DND-41 (cell line): ENCODE measurements at regions not wholly inside any gene's neighbourhood (a gene's known extent, or its start where the extent isn't known, plus 50 kb on each side); places are given as distances from the start of the nearest gene placed in this dataset.

Source experiments
- ATAC-seq: fragments of 200-7000 bp; cut with Tn5 transposase; 3 replicates; pipeline ENCODE4 v1.9.1; 2021; ENCODE audit warnings: low read depth; ENCODE audit not compliant: insufficient read depth
- DNase-seq: peaks from one replicate; pipeline ENCODE4 v3.0.0-alpha.2; 2020
- H2AFZ ChIP-seq: 2 replicates; pipeline ENCODE4 v1.6.0; 2012; ENCODE audit warnings: low read depth, low read length
- H3K27ac ChIP-seq: 2 replicates; pipeline ENCODE4 v1.5.1; 2012; ENCODE audit warnings: low read length, inconsistent platforms
- H3K27me3 ChIP-seq: fragments of 200-600 bp; sonication (generic); 2 replicates; pipeline ENCODE4 v1.6.0; 2012; ENCODE audit warnings: low read length, mild to moderate bottlenecking, inconsistent platforms; ENCODE audit not compliant: insufficient read depth, poor library complexity
- H3K36me3 ChIP-seq: 2 replicates; pipeline ENCODE4 v1.5.1; 2012; ENCODE audit warnings: low read length, inconsistent platforms; ENCODE audit not compliant: insufficient read depth
- H3K4me1 ChIP-seq: 2 replicates; pipeline ENCODE4 v1.5.1; 2012; ENCODE audit warnings: mild to moderate bottlenecking, low read length; ENCODE audit not compliant: insufficient read depth
- H3K4me2 ChIP-seq: 2 replicates; pipeline ENCODE4 v1.6.0; 2012; ENCODE audit warnings: mild to moderate bottlenecking, moderate library complexity, low read length, inconsistent platforms; ENCODE audit not compliant: insufficient read depth
- H3K4me3 ChIP-seq, 2 experiments: fragments of 200-600 bp in 1 of 2; shearing (Covaris generic) in 1 of 2; 2 replicates each; pipeline ENCODE4 v1.5.1; 2012 to 2016; ENCODE audit warnings: inconsistent platforms in 2 of 2, low read length in 2 of 2, mild to moderate bottlenecking in 2 of 2, low read depth in 1 of 2, moderate library complexity in 1 of 2
- H3K79me2 ChIP-seq: 2 replicates; pipeline ENCODE4 v1.6.0; 2012; ENCODE audit warnings: low read length, inconsistent platforms; ENCODE audit not compliant: insufficient read depth
- H3K9ac ChIP-seq: 2 replicates; pipeline ENCODE4 v1.6.0; 2012; ENCODE audit warnings: low read depth, mild to moderate bottlenecking, inconsistent platforms, low read length, moderate library complexity
- H3K9me3 ChIP-seq: 2 replicates; pipeline ENCODE4 v1.5.1; 2012; ENCODE audit warnings: low read length, moderate library complexity, mild to moderate bottlenecking, inconsistent platforms; ENCODE audit not compliant: insufficient read depth, severe bottlenecking
- H4K20me1 ChIP-seq: 2 replicates; pipeline ENCODE4 v1.6.0; 2012; ENCODE audit warnings: low read length; ENCODE audit not compliant: insufficient read depth
- EZH2 ChIP-seq: IDR thresholded peaks from 3 replicates; pipeline ENCODE4 v1.6.1; 2012; ENCODE audit warnings: borderline replicate concordance, low read depth, mild to moderate bottlenecking, moderate library complexity, low read length, inconsistent platforms; ENCODE audit not compliant: severe bottlenecking
- TF ChIP-seq, protein P1 (sequence below): IDR thresholded peaks from 2 replicates; pipeline ENCODE4 v1.5.1; 2012; ENCODE audit warnings: borderline replicate concordance, low read length, moderate library complexity, mild to moderate bottlenecking; ENCODE audit not compliant: poor library complexity, severe bottlenecking; ENCODE audit errors: extremely low read depth

DNA sequence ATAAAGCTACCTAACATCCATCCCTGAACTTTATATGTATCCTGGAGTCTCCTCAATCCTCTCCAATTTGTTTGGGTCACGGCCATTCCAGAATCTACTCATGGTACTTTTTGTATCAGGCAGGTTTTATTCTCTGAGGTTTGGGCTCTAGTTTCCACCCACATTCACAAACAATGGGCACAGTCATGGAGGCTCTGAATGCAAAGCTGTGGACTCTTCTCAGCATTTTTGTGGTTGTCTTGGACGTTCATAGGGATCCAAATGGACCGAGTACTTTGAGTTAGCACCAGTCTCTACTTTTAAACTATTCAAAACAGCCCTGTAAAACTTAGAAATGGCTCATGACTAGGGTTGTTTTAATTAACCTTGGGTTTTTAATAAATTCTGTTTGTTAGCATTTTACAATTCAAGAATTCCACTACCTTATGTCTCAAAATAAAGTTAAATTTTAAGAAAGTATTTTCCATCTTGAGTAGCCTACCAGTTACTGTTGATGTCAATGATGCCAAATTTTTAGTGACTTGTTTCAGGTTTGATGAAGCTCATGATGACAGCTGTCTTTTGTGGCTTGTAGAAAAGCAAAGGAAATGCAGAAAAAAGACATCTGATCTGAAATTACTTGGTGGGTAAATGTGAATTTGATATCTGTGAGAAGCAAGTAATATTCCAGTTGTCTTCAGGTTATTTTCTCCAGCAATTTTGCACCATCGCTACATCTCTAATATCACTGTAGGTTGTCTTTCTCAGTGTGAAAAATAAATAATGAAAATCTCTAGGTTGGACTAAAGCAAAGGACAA lies 275.7 kb upstream of the THBS1 start:
- Histone ChIP-seq H3K36me3 (no peaks in the 10 kb centered on the region), H3K27ac (no peak overlapping the region), H3K9me3 (no peaks in the 10 kb centered on the region), H2AFZ (no peak overlapping the region), H3K27me3 (peaks cover 14% of the 10 kb centered on the region), H3K9ac (no peak overlapping the region), H3K4me3 (no peak overlapping the region), H3K4me1 (no peaks in the 10 kb centered on the region), H3K4me2 (no peak overlapping the region), H4K20me1 (no peaks in the 10 kb centered on the region), H3K79me2 (no peaks in the 10 kb centered on the region)
- no peak for ATAC-seq
- TF ChIP-seq, protein P1, sequence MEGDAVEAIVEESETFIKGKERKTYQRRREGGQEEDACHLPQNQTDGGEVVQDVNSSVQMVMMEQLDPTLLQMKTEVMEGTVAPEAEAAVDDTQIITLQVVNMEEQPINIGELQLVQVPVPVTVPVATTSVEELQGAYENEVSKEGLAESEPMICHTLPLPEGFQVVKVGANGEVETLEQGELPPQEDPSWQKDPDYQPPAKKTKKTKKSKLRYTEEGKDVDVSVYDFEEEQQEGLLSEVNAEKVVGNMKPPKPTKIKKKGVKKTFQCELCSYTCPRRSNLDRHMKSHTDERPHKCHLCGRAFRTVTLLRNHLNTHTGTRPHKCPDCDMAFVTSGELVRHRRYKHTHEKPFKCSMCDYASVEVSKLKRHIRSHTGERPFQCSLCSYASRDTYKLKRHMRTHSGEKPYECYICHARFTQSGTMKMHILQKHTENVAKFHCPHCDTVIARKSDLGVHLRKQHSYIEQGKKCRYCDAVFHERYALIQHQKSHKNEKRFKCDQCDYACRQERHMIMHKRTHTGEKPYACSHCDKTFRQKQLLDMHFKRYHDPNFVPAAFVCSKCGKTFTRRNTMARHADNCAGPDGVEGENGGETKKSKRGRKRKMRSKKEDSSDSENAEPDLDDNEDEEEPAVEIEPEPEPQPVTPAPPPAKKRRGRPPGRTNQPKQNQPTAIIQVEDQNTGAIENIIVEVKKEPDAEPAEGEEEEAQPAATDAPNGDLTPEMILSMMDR = no peak
- no peak for TF ChIP-seq EZH2
- no peak for DNase-seq

- Histone ChIP-seq H3K79me2 (no peaks in the 10 kb centered on the region), H3K9me3 (no peaks in the 10 kb centered on the region), H3K9ac (no peak overlapping the region), H4K20me1 (no peaks in the 10 kb centered on the region), H3K4me1 (no peaks in the 10 kb centered on the region), H3K36me3 (no peaks in the 10 kb centered on the region), H3K27ac (no peak overlapping the region), H2AFZ (no peak overlapping the region), H3K4me2 (no peak overlapping the region), H3K27me3 (peaks cover 4% of the 10 kb centered on the region), H3K4me3 (no peak overlapping the region)
- ATAC-seq (no peak), DNase-seq (no peak)
- TF ChIP-seq, protein P1 = no peak
- TF ChIP-seq EZH2 = no peak
Measured at GRCh38 chr15:39310633-39311032, 270.2 kb upstream of the THBS1 start.

GRCh38 chr15:39312984-39313383 lies 267.9 kb upstream of the THBS1 start:
- Histone ChIP-seq H3K4me2 (no peak overlapping the region), H3K9me3 (no peaks in the 10 kb centered on the region), H4K20me1 (no peaks in the 10 kb centered on the region), H3K36me3 (no peaks in the 10 kb centered on the region), H2AFZ (no peak overlapping the region), H3K27me3 (peaks cover 4% of the 10 kb centered on the region), H3K9ac (no peak overlapping the region), H3K27ac (no peak overlapping the region), H3K79me2 (no peaks in the 10 kb centered on the region), H3K4me3 (no peak overlapping the region), H3K4me1 (no peaks in the 10 kb centered on the region)
- no peak for TF ChIP-seq EZH2
- TF ChIP-seq, protein P1 = peak; percentile 26
- peak; percentile 4 for DNase-seq
- ATAC-seq = 0 out of 3 replicates have a peak, but pooled peaks have one; percentile 44
